HG02623 (cell line): ENCODE measurements at regions not wholly inside any gene's neighbourhood (a gene's known extent, or its start where the extent isn't known, plus 50 kb on each side); places are given as distances from the start of the nearest gene placed in this dataset.

ENCODE experiments used
- ATAC-seq: cut with Tn5 transposase; IDR thresholded peaks from one replicate; pipeline ENCODE4 v1.9.1; 2021; ENCODE audit warnings: moderate library complexity; ENCODE audit not compliant: unreplicated experiment

- ATAC-seq = no peak
Observed at GRCh38 chr2:173629076-173629475, 274.4 kb downstream of the CDCA7 start.

DNA sequence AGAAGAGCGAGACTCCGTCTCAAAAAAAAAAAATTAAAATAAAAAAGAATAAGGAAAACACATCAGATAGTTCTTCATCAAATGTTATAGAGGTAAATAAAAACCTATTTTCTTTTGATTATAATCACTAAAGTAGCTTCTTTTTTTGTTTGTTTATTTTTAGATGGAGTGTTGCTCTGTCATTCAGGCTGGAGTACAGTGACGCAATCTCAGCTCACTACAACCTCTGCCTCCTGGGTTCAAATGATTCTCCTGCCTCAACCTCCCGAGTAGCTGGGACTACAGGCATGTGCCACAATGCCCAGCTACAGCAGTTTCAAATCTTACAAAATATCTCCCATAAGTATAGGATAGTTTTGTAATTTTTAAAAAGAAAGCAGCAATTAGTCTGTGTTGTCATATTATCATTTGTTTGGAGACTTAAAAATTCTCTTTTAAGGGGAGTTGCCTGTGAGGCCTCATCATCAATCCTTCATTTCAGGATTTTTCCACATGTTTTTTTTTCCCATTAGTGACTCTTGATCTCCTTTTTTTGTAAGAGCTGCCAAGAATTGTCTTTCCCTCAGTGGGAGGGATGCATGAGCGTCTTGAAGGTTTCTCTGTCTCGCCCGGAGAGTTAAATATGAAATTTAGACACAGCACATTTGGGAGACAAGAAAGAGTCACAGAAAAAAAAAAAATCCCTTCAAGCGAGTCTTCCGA is 275.9 kb downstream of the CDCA7 start:
- no peak for ATAC-seq

DNA sequence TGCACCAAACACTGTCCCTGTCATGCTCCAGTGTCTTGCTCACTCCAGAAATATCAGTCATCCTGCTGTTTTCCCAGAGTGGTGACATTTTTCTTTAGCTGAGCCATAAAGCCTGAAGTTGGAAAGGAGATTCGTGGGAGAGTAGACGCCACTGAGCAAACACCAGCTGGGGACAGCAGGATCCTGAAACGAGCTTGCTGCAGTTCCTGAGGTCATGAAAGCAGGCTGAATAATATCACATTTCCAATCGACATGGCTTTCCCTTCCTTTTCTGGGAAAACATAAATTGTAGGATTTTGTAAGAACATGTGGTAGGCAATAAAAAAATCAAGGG is 276.4 kb downstream of the CDCA7 start:
- ATAC-seq = no peak

DNA sequence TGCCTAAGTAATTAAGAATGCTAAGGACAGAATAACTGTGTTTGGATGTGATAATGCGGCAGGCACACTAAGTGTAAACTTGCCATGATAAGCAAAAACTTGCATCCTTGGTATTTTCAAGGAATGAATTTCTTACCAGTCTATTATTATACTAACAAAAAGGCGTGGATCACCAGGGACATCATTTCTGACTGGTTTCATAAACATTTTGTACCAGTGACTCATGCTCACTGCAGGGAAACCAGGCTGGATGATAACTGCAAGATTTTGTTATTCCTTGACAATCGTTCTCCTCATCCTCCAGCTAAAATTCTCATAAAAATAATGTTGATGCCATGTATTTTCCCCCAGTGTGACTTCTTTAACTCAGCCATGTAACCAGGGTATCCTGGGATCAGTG is 289.5 kb downstream of the CDCA7 start:
- ATAC-seq = no peak

DNA sequence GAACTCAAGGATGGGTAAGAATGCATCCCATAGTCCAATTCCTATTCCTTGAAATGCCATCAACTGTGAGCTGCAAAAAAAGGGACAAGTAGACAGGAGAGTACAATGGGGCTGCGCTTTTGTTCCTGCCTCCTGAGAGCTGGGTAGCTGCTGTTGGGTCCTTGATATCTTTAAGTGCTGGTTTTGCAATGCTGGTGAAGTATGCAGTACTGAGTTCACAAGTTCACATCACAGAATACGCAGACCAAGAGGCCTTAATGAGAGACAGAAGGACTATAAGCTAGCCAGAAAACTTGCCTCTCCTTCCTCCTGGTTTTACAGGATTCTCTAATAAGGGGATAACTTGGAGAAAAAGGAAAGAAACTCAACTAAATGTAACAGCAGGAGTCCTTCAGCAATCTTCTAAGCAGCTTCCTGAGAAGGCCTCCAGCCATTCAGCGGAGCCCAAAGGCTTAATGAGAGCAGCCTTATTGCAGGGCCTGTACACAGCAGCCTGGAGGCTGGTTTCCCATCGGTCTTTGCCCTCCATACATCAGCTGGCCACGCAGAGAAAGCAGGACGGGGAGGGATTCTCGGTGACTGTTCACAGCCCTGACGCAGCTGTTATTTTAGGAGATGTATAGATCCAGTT is 293.1 kb downstream of the CDCA7 start:
- no peak for ATAC-seq

DNA sequence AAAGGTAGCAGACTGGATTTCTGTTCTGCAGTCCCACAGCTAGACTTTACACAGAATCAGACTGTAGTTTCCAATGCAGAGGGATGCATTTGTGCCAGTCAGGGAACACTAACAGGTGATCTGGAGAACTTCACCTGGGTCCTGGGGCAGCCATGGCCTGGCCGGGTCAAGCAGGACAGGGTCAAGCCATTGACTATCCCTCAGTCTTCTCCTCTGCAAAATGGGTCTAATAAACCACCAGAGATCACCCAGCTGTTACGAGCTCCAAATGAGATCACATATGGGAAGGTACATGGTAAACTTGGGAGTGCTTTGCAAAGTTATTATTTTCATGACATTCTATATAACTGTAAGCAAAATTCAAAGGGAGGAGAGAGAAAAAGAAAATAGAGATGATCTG is 294.1 kb downstream of the CDCA7 start:
- ATAC-seq = no peak

- ATAC-seq = no peak
Observed at GRCh38 chr2:173649527-173650219, 295.0 kb downstream of the CDCA7 start.

- ATAC-seq = no peak
Observed at GRCh38 chr2:173651891-173652290, 297.2 kb downstream of the CDCA7 start.

DNA sequence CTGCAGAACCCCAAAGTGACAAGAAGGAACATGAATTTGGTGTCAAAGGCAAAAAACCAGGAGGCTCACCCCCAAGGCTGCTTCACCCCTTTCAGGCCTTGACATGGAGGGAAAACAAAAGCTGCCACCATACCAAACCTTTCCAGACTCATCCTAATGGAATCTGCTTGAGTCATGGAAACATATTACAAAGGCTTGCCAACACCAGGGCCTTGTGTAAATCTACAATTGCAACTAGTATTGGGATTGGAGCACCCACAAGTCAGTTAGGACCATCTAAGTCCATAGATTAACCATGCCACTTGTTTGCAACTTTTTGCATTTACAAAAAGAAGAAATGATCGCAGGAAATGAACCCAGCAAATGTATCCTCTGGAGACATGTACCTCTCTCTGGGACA is 297.6 kb downstream of the CDCA7 start:
- ATAC-seq = no peak

GRCh38 chr2:173652767-173653431 is 298.2 kb downstream of the CDCA7 start:
- no peak for ATAC-seq

GRCh38 chr2:173653432-173653805 is 298.7 kb downstream of the CDCA7 start:
- no peak for ATAC-seq

- no peak for ATAC-seq
Observed at GRCh38 chr2:173654161-173654895, 299.7 kb downstream of the CDCA7 start.

DNA sequence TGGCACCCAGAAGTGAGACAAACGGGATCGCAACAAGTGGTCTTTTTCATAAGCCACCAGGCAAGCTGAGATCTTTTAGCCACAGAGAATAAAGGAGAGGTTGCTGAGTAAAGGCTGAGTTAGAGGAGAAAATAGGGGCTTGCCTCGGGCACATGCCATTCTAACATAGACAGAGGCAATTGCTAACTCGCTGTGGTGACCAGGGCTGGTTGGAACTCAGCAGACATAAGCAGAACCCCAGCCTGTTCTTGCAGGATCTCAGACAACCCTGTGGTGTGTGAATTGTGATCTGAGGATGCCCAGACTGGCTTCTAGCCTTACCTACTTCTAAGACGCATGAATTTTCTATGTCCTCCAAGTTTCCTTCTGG is 300.2 kb downstream of the CDCA7 start:
- no peak for ATAC-seq

GRCh38 chr2:173656086-173656485 is 301.4 kb downstream of the CDCA7 start:
- no peak for ATAC-seq

DNA sequence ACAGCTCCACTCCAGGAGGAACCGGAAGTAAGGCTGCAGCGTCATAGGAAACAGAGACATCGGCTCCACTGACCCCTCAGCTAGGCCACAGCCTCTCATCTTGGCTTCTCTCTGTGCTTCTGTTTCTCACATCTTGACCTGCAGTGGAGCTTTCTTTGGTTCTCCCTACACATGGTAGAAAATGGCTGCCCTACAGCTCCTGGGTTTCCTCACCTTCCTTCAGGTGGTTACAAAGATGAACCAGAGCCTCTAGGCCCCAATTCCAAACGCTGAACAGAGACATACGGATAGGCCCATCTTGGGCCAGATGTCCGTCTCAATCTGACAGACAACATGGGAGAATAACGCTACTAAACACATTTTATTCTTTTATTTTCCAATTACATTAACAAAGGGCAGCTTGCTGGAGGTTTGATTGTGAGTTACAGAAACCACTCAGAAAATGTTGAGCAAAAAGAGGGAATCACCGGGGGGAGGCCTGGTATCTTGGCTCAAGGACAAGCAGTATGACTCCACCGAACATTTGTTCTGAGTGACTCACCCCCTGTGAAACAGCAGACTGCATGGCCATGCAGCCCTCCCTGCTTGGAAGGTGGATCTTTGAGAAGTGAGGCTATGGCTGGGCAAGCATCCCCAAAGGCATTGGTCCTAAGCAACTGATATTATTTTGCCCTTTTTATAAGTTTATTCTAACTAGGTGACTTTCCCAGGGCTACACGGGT is 303.5 kb downstream of the CDCA7 start:
- ATAC-seq = no peak

DNA sequence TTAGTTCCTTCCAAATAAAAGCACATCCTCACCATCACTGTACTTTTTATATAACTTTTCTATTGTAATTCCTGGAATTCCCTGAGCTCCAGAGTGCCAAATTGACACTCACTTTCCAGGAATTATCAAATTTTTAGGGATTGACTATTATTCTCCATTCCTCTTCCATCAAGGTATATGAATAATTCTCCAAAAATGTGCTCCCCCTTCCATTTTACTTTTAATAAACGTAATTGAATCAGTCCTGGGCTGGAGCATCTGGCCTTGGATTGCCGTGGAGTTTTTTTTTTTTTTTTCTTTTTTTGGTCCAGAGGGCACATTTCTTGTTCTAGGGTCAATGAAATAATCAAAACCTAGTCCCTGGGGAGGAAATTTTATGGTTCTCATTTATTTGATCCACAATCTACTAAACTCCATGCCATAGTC is 304.3 kb downstream of the CDCA7 start:
- no peak for ATAC-seq

GRCh38 chr2:173659509-173659908 is 304.8 kb downstream of the CDCA7 start:
- ATAC-seq = no peak

DNA sequence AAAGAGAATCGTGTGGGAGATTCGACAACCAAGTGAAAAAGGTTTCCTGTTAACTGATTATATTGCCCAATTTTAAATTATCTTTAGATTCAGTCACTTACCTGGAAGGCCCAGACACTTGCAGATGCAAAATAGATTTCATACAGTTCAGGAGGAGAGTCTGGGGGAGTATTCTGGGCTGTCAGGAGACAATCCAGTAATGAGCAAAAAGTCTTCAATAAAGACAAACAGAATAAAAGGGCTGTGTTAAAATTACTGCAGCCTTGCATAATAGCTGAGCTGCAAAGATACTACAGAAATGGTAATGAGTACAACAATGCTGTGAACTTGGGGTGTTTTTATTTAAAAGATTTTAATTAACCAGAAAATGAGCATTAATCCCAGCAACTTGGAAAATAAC is 303.6 kb downstream of the SP3 start:
- ATAC-seq = no peak

DNA sequence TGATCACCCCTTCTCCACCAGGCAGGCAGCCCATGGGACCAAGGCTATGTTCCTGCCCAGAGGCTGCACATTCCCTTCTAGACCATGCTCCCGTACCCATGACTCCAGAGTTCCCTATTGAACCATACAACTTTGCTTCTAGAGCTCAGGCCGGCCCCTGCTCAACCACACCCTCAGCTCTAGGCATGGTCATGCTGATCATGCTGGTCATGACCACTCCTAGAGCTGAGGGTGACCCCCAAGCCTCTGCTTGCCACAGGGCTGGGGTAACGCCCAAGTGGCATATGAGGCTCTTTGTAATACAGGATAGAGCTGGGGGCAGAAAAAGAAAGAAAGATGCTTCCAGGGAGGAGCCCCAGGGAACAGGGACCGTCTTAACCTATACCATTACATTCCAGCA is 301.8 kb downstream of the SP3 start:
- ATAC-seq = no peak

- ATAC-seq = no peak
Observed at GRCh38 chr2:173663835-173664512, 301.2 kb downstream of the SP3 start.
